K562 (cell line): ENCODE measurements at regions not wholly inside any gene's neighbourhood (a gene's known extent, or its start where the extent isn't known, plus 50 kb on each side); places are given as distances from the start of the nearest gene placed in this dataset.

ENCODE experiments used
- CBFA2T3 ChIP-seq: fragments of 450-650 bp; IDR thresholded peaks from 2 replicates; pipeline ENCODE4 v1.6.1; 2017
- CTBP1 ChIP-seq: fragments of 450-650 bp; IDR thresholded peaks from 2 replicates; pipeline ENCODE4 v1.6.1; 2016; ENCODE audit warnings: borderline replicate concordance
- DLX4 ChIP-seq: fragments of 250-450 bp; sonication (Bioruptor Pico); IDR thresholded peaks from 2 replicates; pipeline ENCODE4 v1.6.1; 2021; ENCODE audit warnings: mild to moderate bottlenecking
- HMBOX1 ChIP-seq: sonication (generic); IDR thresholded peaks from 2 replicates; pipeline ENCODE4 v1.6.1; 2016
- MAFK ChIP-seq: IDR thresholded peaks from 2 replicates; pipeline ENCODE4 v1.6.1; 2011; ENCODE audit warnings: low read length, improper control_type of control experiment
- XRCC5 ChIP-seq: fragments of 200-400 bp; formaldehyde crosslinking; IDR thresholded peaks from 2 replicates; pipeline ENCODE4 v1.6.1; 2017; ENCODE audit warnings: low read depth, mild to moderate bottlenecking, low read length
- ZBTB12 ChIP-seq: fragments of 250-450 bp; sonication (Bioruptor Pico); IDR thresholded peaks from 2 replicates; pipeline ENCODE4 v1.4.0; 2020

GRCh38 chr5:74334762-74335384 lies 305.7 kb downstream of the ENC1 start (continued):
- TF ChIP-seq DLX4 (CRISPR knock-in tag) (no peak), MAFK (no peak), ZBTB12 (CRISPR knock-in tag) (no peak), CBFA2T3 (peak; percentile 82), HMBOX1 (peak; percentile 93), XRCC5 (no peak), CTBP1 (peak; percentile 27; the same call in 1 of the 2 replicates)
